Ramos (cell line): ENCODE measurements at regions not wholly inside any gene's neighbourhood (a gene's known extent, or its start where the extent isn't known, plus 50 kb on each side); places are given as distances from the start of the nearest gene placed in this dataset.

Experiments
- in situ Hi-C: fragments of 300-500 bp; cut with MboI; formaldehyde crosslinking; loops from one replicate; pipeline ENCODE4 v1.14.3; 2022; ENCODE audit warnings: low sequenced_read_pairs; ENCODE audit not compliant: unreplicated experiment

DNA sequence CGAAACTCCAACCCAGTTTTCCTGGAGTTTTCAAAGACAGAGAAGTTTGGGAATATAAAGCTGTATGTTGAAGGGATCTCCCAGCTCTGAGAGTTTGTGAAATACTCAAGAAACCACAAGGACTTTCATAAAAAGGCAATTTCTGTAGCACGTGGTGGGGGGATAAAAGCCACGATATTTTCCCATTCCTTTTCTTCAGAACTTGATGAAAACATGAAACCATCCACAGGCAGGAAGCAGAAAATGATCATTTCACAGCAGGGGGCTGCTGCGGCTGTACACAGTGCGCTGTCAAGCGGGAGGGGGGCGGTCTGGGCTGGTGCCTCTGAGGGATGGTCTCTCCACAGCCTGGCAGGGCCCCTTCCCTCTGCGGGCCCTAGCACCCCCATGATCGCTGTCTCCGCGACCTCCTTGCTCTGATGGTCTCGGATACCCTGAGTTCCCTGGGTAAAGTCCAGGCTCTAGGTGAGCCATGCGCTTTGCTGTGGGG, 423.2 kb downstream of the MN1 start:
- in situ Hi-C loops: no loop called here

DNA sequence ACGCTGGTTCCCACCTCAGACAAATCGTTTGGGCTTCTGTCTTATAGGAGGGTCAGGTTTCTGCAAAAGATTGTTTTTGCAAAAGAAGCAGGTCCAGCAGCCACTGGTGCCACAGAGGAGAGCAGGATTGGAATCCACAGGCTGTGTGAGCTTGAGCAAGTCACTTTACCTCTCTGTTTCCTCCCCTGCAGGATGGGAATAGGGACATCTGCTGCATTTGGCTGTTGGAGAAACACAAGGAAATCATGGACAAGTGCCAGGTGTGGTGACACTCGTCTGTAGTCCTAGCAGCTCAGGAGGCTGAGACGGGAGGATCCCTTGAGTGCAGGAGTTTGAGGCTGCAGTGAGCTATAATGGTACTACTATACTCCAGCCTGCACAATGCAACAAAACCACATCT, 422.6 kb downstream of the MN1 start:
- in situ Hi-C loops: no loop called here

DNA sequence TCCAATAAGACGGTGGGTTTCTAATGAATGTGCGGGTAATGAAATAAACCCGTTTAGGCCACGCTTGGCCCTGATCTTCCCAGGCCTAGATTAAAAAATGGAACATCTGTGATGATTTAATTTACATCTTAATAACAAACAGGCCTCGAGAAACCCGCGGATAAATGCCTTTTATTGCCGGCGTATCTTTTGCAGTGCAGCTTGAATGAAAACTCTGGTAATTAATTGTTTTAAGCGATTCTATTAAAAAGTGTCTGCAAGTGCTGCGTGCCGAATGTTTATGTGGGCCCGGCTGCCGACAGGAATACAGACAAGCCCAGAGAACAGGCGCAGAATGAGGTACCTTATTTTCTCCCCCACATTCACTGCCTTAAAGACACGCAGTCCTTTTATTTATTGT, 420.7 kb downstream of the MN1 start:
- in situ Hi-C loops: no loop called here

DNA sequence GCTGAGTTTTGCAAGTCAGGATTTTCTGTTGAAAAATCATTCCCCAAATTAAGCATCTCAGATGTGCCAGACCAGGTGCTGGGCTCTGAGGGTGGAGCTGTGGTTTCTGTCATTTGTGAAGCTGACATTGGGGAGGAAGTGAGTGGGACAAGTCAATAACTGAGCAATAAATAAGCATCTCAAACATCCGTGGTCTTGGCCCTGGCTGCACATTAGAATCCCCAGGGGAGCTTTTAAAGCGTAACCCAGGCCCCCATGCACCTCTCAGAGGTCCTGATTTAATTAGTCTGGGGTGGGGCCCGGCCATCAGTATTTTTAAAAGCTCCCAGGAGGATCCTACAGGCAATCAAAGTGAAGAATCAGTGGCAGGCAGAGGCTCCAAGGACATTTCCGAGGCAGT, 420.0 kb downstream of the MN1 start:
- in situ Hi-C loops: no loop called here

DNA sequence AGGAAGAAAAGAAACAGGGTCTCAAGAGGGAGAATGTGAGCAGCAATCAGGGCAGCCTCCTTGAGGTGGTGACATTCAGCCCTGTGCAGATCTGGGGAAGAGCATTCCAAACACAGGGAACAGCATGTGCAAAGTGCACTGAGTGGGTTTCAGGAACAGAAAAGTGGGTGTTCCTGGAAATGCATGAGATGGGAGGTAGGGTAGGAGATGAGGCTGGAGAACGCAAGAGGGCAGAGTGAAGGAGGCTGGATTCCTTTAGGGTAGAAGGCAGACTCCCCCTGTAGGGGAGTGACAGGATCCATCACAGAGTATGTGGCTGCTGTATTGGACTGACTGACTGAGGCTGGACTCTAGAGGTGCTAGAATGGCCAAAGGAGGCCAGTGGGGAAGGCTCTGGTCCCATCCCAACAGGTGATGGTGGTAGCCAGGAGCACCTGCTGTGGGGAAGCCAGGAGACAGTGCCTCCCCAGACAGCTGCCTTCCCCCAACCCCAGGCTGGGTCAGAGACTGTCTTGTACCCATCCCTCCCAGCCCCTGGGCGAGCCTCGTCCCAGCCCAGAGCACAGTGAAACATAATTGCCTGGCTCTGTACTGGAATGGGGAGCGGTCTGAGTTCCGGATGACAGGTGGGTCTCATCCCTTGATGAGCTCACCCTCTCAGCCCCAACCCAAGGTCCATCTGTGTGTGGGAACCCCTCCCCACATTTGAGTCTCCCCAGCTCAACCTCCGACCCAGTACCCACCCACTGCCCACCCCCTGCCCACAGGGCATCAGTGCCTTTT, 419.4 kb downstream of the MN1 start:
- in situ Hi-C loops: no loop called here

DNA sequence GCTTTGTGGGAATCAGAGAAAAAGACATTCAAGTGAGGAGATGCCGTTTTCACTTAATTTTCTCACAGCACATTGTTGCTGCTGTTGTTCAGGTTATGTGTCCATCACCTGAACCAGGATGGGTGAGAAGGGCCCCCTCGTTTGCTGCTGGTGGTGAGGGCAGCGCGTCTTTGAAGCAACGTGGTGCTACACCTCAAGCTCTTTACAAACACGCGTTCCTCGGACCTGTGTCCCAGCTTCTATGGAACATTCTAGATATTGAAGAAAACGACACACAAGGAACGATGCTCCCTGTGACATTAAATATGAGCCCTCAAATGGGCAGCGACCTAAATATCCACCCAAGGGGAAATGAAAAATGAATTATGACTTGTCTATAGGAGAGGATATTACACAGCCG, 418.6 kb downstream of the MN1 start:
- in situ Hi-C loops: no loop called here

DNA sequence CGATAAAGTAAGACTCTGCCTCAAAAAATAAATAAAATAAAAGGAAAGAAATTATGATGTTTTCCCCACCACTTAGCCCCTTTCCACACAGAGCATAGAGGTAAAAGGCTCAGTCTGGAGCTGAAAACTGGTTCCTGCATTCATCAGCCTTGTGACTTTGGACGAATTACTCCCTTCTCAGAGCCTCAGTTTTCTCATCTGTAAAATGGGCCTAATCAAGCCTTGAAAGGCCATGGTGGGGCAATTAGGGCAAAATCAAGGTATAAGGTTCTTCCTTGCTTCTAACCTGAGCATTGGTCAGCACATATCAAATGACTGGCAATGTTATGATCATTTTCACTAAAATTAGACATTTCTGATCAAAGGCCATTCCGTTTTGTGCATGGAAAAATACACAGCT, 417.7 kb downstream of the MN1 start:
- in situ Hi-C loops: no loop called here

DNA sequence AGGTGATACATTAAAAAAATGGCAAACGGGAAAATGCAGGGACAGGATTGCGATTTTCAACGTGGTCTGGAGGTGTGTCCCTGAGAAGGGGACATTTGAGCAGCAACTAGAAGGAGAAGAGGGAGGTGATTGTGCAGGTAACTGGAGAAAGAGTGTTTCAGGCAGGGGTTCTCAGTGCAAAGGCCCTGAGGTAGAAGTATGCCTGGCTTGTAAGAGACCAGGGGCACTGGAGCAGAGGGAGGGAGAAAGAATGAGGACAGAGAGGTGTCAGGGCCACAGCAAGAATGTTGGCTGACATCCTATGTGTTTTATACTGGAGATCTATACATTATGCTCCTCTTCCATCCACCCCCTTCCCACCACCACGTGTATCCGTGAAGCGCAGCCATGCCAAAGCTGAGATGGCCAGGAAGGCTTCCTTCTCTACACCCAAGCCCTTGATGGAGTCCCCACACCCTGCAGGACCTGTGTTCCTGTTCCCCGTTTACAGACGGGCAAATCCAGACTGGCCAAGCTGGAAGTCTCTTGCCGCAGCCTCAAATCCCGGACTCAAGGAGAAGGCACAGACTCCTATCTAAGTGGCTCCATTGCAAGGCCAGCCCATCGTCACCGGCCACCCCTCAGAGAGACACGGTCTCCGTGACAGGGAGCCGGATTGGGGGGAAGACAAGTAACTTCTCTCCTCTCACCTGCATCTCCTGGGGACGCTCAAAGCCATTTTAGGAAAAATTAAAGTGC, 416.1 kb downstream of the MN1 start:
- in situ Hi-C loops: no loop called here

DNA sequence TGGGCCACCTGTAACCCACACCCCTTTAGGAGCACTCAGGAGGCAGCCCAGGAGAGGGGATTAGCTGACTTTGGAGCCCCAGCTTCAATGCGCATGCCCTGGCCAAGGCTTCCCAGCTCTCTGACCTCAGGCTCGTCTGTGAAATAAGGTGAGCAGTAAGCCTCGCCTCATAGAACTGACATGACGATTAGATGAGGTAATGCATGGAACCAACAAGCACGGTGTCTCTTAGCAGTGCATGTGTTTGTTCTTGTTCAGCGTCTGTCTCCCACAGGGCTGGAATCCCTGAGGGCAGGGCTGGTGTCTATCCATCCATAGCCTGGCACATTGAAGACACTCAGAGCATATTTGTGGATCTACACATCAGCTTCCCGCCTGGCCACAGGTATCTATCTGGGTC, 415.4 kb downstream of the MN1 start:
- in situ Hi-C loops: no loop called here

DNA sequence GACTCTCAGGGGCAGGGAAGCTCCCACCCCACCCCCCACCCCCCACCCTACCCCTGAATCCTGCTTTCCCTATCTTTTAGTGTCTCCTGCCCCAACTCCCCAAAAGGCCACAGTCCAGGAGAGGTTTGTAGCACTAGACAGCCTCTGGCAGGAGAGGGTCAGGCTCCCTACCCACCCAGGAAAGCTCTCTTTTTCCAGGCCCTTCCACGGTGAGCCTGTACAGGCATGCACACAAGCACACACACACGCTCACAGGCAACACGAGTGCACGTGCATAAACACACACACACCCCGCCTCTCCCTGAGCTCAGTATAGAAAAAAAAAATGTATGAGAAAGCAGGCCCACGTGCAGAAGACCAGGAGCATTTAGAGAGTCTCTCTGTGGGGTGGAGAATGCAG, 414.0 kb downstream of the MN1 start:
- in situ Hi-C loops: no loop called here

DNA sequence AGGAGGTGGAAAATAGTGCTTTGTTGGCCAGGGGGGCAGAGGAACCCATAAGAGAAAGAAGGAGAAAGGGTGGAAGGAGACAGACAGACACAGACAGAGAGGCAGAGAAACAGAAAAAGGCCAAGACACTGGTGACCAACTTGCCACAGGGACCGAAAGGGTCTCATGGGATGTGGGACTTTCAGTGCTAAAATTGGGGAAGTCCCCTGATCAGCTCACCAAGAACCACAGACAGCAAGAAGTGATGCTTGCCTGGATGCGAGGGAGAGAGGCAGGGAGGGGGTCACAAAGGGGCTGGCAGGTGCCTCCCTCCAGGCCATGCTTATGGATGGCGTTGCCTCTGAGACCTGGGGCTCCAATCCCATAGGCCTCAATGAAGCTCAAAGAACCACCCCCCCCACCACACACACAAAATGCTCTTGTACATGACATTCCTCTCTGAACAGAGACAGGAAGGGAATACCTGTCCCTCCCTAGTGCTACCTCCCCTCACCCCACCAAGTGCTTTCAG, 413.4 kb downstream of the MN1 start:
- in situ Hi-C loops: no loop called here

DNA sequence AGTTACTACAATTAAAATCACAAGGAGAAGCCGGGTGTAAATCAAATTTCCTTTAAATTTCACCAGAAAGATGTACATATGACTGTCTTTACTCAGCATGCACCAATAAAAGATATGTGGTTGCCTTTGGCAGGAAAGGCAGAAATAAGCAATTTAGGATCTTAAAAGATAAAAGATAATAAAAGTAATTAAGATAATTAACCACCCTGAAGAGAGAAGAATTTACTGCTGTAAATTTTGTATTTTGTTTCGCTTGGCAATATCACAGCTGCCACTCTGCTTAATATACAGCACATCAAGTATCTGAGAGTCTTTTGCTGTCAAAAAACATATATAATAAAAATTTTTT, 411.9 kb downstream of the MN1 start:
- in situ Hi-C loops: no loop called here

DNA sequence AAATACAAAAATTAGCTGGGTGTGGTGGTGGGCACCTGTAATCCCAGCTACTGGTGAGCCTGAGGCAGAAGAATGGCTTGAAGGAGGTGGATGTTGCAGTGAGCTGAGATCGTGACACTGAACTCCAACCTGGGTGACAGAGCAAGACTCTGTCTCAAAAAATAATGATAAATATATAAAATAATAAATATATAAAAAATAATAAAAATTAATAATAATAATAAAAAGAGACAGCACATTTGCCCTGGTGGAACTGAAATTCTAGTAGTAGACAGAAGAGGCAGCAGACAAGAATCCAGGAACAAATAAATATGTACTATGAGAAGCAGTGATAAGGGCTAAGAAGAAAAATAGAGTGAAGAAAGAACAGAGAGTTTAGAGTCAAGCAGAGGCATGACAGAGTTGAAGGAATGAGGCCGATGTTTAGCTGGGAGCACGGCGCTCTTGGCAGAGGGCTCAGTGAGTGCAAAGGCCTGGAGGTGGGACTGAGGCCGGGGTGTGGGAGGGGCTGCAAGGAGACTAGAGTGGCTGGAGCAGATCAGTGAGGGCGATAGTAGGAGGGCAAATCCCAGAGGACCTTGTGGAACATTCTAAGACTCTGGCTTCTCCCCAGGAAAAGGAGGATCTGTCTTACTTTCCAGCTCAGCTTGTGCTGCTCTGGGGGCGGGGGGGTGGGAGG, 410.3 kb downstream of the MN1 start:
- in situ Hi-C loops: no loop called here

DNA sequence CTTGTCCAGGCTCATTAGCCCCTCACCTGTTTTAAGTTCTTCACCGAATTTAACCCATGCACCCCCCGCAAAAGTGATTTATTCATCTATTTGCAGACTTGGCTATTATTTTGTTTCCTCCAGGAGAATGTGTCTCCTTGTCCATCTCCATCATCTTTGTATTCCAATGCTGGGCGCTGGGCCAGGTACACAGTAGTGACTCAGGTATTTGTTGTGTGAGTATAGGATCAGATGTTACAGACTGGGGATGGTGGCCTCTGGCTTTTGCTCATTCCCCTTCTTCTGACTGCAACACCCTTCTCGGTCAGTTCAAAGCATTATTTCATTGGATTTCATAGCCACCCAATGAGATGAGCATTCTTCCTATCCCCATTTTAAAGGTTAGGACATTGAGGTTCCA, 408.2 kb downstream of the MN1 start:
- in situ Hi-C loops: no loop called here

DNA sequence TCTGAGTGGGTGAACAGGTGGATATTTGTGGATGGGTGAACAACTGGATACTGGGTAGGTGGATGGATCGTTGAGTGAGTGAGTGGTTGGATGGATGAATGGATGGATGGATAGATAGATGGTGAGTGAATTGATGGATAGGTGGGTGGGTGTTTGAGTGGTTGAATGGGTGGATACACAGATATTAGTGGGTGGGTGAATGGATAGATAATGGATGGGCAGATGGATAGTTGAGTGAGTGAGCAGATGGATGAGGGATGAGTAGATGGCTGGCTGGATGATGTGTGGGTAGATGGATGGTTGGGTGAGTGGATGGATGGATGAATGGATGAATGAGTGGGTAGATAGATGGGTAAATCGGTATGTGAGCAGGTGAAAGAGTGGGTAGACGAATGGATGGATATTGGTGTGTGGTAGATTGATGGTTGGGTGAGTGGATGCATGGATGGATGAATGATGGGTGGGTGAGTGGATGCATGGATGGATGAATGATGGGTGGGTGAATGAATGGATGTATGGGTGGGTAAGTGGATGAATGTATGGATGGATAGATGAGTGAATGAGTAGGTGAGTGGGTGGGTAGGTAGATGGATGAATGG, 406.7 kb downstream of the MN1 start:
- in situ Hi-C loops: no loop called here

DNA sequence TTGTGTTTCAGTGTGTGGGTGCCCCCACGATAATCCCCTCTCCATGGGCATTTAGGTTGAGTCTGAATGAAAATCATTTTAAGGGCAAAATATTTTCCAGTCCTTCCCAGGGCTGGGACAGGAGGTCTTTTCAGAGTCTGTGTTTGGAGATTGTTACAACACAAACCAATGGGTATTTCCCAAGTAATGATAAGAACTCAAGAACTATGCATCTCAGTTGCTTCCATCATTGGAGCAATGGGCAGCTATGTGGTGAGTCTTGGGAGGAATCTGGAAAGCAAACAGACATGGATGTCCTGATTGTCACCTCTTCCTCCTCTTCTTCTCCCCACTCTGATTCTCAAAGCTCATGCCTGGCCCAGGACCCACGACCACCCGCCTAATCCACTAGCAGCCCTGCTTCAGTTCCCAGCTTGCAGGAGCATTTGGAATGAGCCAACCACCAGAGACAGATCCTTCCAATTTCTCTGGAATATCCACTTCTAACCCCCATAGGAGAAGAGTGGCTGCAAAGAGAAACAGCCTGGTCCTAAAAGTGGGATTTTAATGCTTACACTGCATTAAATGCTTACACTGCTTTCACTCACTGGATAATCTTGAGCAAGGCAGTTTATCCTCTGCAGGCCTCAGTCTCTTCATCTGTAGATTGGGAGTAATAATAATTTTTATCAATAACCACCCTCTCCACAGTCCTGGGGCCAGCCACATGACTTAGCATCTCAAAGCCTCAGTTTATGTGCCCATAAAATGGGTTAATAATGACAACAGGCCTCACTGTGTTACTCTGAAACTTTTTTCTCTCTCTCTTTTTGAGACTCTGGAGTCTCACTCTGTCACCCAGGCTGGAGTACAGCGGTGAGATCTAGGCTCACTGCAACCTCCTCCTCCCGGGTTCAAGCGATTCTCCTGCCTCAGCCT, 404.3 kb downstream of the MN1 start:
- in situ Hi-C loops: no loop called here

DNA sequence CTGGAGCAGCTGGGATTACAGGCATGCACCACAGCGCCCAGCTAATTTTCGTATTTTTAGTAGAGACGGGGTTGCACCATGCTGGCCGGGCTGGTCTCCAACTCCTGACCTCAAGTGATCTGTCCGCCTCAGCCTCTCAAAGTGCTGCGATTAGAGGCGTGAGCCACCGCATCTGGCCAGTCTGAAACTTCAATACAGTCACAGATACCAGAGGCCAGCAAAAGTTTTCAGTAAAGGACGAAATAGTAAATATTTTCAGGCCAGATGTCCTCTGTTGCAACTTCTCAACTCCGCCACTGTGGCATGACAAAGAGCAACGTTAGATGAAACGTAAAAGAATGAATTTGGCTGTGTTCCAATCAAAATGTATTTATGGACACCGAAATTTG, 403.6 kb downstream of the MN1 start:
- in situ Hi-C loops: no loop called here

DNA sequence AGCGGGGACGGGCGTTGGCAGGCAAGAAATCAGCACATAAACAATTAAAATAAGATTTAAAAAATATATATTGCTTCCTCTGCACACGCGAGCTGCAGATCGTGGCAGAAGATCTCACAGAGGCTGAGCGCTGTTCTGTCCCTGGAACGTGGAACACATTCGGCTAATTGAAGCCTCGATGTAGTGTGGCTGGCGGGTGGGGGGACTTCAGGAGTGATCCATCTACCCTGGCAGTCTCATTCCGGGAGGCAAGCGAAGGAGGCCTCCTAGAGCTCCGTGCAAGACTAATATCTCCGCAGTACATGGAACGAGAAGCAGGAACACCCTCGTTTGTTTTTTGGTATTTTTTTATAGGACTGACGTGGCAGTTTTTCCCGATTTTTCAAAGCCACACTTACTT, 402.4 kb downstream of the MN1 start:
- in situ Hi-C loops: no loop called here

DNA sequence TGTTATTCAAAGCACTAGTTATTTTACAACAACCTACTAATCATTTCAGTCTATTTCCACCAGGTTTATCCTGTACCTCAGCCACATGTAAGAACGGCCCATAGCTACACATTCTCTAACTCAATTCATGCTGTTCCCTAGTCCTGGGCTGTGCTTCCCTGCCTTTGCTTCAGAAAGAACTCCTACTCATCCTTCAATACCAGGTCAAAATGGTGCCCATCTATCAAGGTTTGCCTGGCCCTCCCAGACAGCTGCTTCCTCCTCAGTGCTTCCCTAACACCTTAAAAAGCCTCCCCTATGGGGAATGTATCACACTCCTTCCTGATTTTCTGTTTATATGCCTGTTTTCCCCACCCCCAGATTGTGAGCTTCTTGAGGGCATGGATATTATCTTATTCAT, 400.7 kb downstream of the MN1 start:
- in situ Hi-C loops: loop anchor here (10.0 to 25.0 kb wide), 3 partner anchors 56 to 611 kb away; partner anchors contain the start of gene MN1

DNA sequence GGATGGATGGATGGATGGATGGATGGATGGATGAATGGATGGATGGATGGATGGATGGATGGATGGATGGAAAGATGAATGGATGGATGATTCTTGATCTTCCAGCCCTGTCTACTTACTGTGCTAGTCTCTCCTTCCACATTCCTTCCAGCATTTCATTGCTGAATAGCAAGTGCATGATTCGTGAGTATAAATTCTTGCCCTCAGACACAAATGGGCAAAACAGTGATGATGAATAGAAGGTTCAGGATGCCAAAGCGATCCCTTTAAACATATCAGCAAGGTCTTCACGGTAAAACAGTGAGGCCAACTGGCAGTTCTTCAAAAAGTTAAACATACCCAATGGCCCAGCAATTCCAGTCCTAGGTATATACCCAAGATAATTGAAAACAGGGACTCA, 400.2 kb downstream of the MN1 start:
- in situ Hi-C loops: loop anchor here (10.0 to 25.0 kb wide), 3 partner anchors 57 to 611 kb away; partner anchors contain the start of gene MN1
